ENCODE measurements at regions not wholly inside any gene's neighbourhood (a gene's known extent, or its start where the extent isn't known, plus 50 kb on each side); places are given as distances from the start of the nearest gene placed in this dataset.

DNA sequence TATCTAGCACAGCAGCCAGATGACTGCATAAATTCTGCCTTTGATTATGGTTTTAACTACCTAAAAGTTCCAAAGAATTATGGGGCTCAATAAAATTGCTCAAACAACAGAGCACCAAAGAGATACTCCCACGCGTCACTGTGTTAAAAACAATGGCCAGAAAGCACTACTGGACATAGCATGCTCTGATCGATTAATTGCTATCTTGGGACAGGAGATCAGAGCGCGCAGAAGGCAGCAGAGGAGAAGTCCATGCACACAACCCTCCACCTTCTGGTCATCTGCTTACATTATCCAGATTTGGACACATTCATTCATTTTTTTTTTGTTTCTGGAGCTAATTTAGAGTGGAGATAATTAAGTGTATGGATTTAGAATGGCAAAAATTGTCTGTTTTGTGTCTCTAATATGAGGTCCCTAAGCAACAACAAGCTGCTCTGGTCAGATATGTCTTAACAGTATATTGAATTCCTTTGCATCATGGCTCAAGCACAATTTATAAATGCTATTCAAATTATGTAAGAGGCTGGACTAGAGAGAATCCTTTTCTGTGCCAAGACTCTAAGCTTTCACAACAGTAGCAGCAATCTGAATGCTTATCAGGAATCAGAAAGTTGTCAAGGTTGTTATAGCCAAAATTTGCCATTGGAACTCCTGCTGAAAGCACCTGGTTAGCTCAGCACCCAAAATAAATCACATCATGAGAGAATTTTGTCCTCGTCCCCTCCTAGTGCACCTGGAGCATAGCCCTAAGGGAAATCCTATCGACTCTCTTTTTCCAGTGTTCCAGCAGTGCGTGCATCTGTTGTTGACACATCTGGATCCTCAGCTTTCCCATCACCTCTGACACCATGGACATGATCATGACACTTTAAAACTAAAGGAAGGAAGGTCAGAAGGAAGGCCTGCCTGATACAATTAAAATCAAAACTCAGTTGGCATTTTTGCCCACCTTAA, 98.6 kb upstream of the HMHB1 start:
- DNase-seq: no peak
- H3K4me3 ChIP-seq (ENCODE audit: low read length in 2 of 2): no peak overlapping the region
- no peaks in the 10 kb centered on the region for H3K9me3 ChIP-seq (ENCODE audit: control insufficient read depth in 1 of 2, low read length in 2 of 2)
- Mint-ChIP-seq H3K27ac (peak overlapping the region in 1 of 7 donors; percentile 43), H3K9me3 (no peaks in the 10 kb centered on the region), H3K4me1 (no peaks in the 10 kb centered on the region), H3K36me3 (no peaks in the 10 kb centered on the region), H3K27me3 (no peaks in the 10 kb centered on the region), H3K4me3 (no peak overlapping the region)
- H3K36me3 ChIP-seq (ENCODE audit: insufficient read depth, low read length): no peaks in the 10 kb centered on the region
- CTCF ChIA-PET (ENCODE audit: partially characterized antibody): no interaction called here
- H3K4me1 ChIP-seq (ENCODE audit: insufficient read depth, low read length): no peaks in the 10 kb centered on the region
- POLR2A ChIA-PET (ENCODE audit: partially characterized antibody): no interaction called here
- H3K27ac ChIP-seq (ENCODE audit: low read depth, low read length): no peak overlapping the region
- no peaks in the 10 kb centered on the region for H3K27me3 ChIP-seq (ENCODE audit: insufficient read depth, low read length)
- intact Hi-C loops (cut with micrococcal nuclease): no loop called here

DNA sequence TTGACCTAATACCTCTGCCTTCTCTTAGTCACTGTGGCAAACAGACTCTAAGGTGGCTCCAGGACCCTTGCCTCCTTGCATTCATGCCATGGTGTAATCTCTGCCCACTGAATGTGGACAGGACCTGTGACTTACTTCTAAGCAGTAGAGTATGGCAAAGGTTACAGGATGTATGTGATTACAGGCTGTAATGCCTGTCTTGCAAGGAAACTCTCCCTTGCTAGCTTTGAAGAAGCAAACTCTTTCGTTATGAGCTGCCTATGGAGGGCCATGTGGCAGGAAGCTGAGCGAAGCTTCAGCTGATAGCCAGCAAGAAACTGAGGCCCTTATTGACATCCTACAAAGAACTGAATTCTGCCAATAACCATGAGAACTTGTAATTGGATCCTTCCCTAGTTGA, 103.3 kb upstream of the HMHB1 start:
- no peaks in the 10 kb centered on the region for H3K4me1 ChIP-seq (ENCODE audit: insufficient read depth, low read length)
- POLR2A ChIA-PET (ENCODE audit: partially characterized antibody): no interaction called here

DNA sequence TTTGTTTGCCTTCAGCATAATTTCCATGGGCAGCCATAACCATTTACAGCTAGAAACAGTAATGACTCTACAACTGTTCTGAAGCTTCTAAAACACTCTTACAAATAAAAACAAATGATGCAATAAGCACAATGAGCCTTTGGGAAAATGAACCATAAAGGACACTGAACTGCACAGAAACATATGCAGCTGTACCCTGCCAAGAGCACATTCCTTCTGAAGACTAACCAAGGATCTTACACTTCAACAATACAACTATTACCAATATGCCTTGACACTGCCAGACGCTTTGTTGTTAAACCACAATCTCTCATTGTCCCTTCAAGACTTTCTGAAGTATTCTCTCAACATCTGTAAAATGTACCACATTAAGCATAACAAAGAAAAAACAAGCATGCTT, 104.2 kb upstream of the HMHB1 start:
- POLR2A ChIA-PET (ENCODE audit: partially characterized antibody): no interaction called here
- Histone ChIP-seq H3K4me3 (ENCODE audit: low read length in 2 of 2) (no peak overlapping the region), H3K9me3 (ENCODE audit: control insufficient read depth in 1 of 2, low read length in 2 of 2) (no peaks in the 10 kb centered on the region), H3K27ac (ENCODE audit: low read depth, low read length) (no peak overlapping the region), H3K27me3 (ENCODE audit: insufficient read depth, low read length) (no peaks in the 10 kb centered on the region), H3K36me3 (ENCODE audit: insufficient read depth, low read length) (no peaks in the 10 kb centered on the region), H3K4me1 (ENCODE audit: insufficient read depth, low read length) (no peaks in the 10 kb centered on the region)
- H3K27ac Mint-ChIP-seq: no peak overlapping the region
- H3K4me1 Mint-ChIP-seq: no peaks in the 10 kb centered on the region
- CTCF ChIA-PET (ENCODE audit: partially characterized antibody): interaction anchor here (0.5 kb wide), 1 partner anchor 650 kb away, joined by 3 read pairs; no protein-coding TSS in a partner anchor
- no peaks in the 10 kb centered on the region for H3K9me3 Mint-ChIP-seq
- DNase-seq: no peak
- no peaks in the 10 kb centered on the region for H3K36me3 Mint-ChIP-seq
- H3K4me3 Mint-ChIP-seq: no peak overlapping the region
- H3K27me3 Mint-ChIP-seq: no peaks in the 10 kb centered on the region
- intact Hi-C loops (cut with micrococcal nuclease): no loop called here

More for the DNA sequence above, 103.3 kb upstream of the HMHB1 start:
- Mint-ChIP-seq H3K4me1 (no peaks in the 10 kb centered on the region), H3K9me3 (no peaks in the 10 kb centered on the region), H3K4me3 (no peak overlapping the region), H3K27ac (no peak overlapping the region), H3K27me3 (no peaks in the 10 kb centered on the region), H3K36me3 (no peaks in the 10 kb centered on the region)
- no peak overlapping the region for H3K4me3 ChIP-seq (ENCODE audit: low read length in 2 of 2)
- no peaks in the 10 kb centered on the region for H3K36me3 ChIP-seq (ENCODE audit: insufficient read depth, low read length)
- no peaks in the 10 kb centered on the region for H3K9me3 ChIP-seq (ENCODE audit: control insufficient read depth in 1 of 2, low read length in 2 of 2)
- no peaks in the 10 kb centered on the region for H3K27me3 ChIP-seq (ENCODE audit: insufficient read depth, low read length)
- no peak for DNase-seq
- H3K27ac ChIP-seq (ENCODE audit: low read depth, low read length): no peak overlapping the region
- intact Hi-C loops (cut with micrococcal nuclease): no loop called here
- CTCF ChIA-PET (ENCODE audit: partially characterized antibody): no interaction called here

DNA sequence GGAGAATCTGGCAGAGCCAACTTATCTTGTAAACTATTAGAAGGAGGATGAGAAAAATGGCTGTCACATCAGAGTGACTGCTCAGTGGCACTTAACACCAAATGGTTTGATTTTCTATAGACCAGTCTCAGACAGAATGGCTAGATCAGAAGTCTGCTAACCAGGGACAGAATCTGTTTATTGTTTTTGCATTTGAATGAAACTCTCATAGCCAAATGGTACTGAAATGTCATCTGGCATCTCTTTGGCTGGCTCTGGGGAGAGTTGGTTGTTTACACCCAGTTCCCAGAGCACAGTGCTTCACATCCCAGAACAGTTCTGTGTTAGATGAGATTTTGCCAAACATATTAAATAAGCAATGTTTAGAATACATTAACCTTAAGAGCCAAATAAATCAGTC, 106.6 kb upstream of the HMHB1 start:
- no peak overlapping the region for H3K4me3 Mint-ChIP-seq
- Histone ChIP-seq H3K27ac (ENCODE audit: low read depth, low read length) (no peak overlapping the region), H3K27me3 (ENCODE audit: insufficient read depth, low read length) (no peaks in the 10 kb centered on the region), H3K4me1 (ENCODE audit: insufficient read depth, low read length) (no peaks in the 10 kb centered on the region), H3K4me3 (ENCODE audit: low read length in 2 of 2) (no peak overlapping the region), H3K36me3 (ENCODE audit: insufficient read depth, low read length) (no peaks in the 10 kb centered on the region), H3K9me3 (ENCODE audit: control insufficient read depth in 1 of 2, low read length in 2 of 2) (no peaks in the 10 kb centered on the region)
- DNase-seq: no peak
- no peaks in the 10 kb centered on the region for H3K9me3 Mint-ChIP-seq
- POLR2A ChIA-PET (ENCODE audit: partially characterized antibody): no interaction called here
- no peaks in the 10 kb centered on the region for H3K36me3 Mint-ChIP-seq
- intact Hi-C loops (cut with micrococcal nuclease): no loop called here
- H3K4me1 Mint-ChIP-seq: no peaks in the 10 kb centered on the region
- no peaks in the 10 kb centered on the region for H3K27me3 Mint-ChIP-seq
- CTCF ChIA-PET (ENCODE audit: partially characterized antibody): interaction anchor here (1.1 kb wide), 1 partner anchor 10 kb away, joined by 3 read pairs; no protein-coding TSS in a partner anchor
- H3K27ac Mint-ChIP-seq: no peak overlapping the region

DNA sequence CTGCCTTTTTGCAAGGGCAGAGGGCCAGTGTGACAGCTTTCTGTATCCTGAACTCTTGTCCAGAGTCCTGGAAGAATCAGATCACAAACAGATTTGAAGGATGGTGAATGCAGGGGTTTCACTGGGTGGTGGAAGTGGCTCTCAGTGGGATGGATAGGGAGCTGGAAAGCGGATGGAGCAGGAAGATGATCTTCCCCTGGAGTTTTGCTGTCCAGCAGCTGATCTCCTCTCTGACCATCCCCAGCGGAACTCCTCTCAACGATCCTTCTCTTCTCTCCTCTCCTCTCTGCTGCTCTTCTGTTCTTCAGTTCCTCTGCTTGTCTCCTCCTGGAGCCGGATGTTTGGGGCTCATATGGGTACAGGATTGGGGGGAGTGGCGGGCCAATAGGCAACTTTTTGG, 108.3 kb upstream of the HMHB1 start:
- no peak for DNase-seq
- Histone ChIP-seq H3K27ac (ENCODE audit: low read depth, low read length) (no peak overlapping the region), H3K9me3 (ENCODE audit: control insufficient read depth in 1 of 2, low read length in 2 of 2) (no peaks in the 10 kb centered on the region), H3K36me3 (ENCODE audit: insufficient read depth, low read length) (no peaks in the 10 kb centered on the region), H3K4me1 (ENCODE audit: insufficient read depth, low read length) (no peaks in the 10 kb centered on the region), H3K4me3 (ENCODE audit: low read length in 2 of 2) (no peak overlapping the region), H3K27me3 (ENCODE audit: insufficient read depth, low read length) (no peaks in the 10 kb centered on the region)
- Mint-ChIP-seq H3K4me1 (no peaks in the 10 kb centered on the region), H3K9me3 (no peaks in the 10 kb centered on the region), H3K27me3 (no peaks in the 10 kb centered on the region), H3K4me3 (no peak overlapping the region), H3K27ac (peak overlapping the region in 1 of 7 donors; percentile 33), H3K36me3 (no peaks in the 10 kb centered on the region)
- ChIA-PET POLR2A (ENCODE audit: partially characterized antibody) (no interaction called here), CTCF (ENCODE audit: partially characterized antibody) (no interaction called here)
- intact Hi-C loops (cut with micrococcal nuclease): no loop called here

DNA sequence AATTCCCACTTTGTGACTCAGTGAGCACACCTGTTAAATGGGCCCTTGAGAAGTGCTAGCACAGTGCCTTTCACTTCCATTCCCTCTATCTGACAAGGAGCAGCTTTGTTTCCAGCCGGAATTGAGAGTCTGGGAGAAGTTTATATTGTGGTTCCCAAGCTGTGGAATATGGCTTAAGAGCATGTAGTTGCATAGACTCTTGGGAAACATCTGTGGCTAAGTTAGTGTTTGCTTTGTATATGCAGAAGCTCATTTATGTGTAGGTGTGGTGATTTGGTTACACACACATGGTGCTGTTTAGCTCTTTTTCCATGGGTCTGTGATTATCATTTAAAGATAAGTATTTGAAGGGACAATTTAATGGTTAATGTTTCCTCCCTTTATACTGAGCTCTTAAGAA, 110.5 kb upstream of the HMHB1 start:
- no peaks in the 10 kb centered on the region for H3K9me3 ChIP-seq (ENCODE audit: control insufficient read depth in 1 of 2, low read length in 2 of 2)
- POLR2A ChIA-PET (ENCODE audit: partially characterized antibody): no interaction called here
- no peak overlapping the region for H3K27ac ChIP-seq (ENCODE audit: low read depth, low read length)
- no peaks in the 10 kb centered on the region for H3K36me3 ChIP-seq (ENCODE audit: insufficient read depth, low read length)
- DNase-seq: no peak
- no peak overlapping the region for H3K4me3 Mint-ChIP-seq
- H3K27ac Mint-ChIP-seq: no peak overlapping the region
- intact Hi-C loops (cut with micrococcal nuclease): no loop called here
- H3K4me1 Mint-ChIP-seq: no peaks in the 10 kb centered on the region
- H3K27me3 ChIP-seq (ENCODE audit: insufficient read depth, low read length): no peaks in the 10 kb centered on the region
- no peaks in the 10 kb centered on the region for H3K9me3 Mint-ChIP-seq
- H3K36me3 Mint-ChIP-seq: no peaks in the 10 kb centered on the region
- H3K27me3 Mint-ChIP-seq: no peaks in the 10 kb centered on the region
- H3K4me1 ChIP-seq (ENCODE audit: insufficient read depth, low read length): no peaks in the 10 kb centered on the region
- CTCF ChIA-PET (ENCODE audit: partially characterized antibody): no interaction called here
- no peak overlapping the region for H3K4me3 ChIP-seq (ENCODE audit: low read length in 2 of 2)

DNA sequence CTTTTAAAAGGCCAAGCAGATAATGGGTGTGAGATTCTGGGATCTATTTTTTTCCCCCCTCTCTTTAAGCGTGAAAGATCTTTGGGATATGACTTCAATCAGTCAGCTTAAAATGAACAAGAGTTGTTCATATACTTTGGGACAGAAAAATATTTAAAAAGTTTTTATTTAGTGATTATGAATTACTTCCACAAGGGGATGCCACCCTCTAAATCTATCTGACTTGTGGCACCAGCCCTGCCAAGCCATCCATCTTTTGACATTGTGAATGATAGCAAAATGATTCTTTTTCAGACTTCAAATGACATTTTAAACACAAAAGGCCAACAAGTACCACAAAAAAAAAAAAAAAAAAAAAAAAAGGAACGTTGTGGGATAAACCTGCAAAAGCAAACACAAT, 111.0 kb upstream of the HMHB1 start:
- ChIA-PET CTCF (ENCODE audit: partially characterized antibody) (no interaction called here), POLR2A (ENCODE audit: partially characterized antibody) (interaction anchor here (0.6 kb wide), 1 partner anchor 266 kb away, joined by 4 read pairs; no protein-coding TSS in a partner anchor)
- Mint-ChIP-seq H3K27me3 (peaks cover 0 to 2% of the 10 kb centered on the region in 2 donors), H3K9me3 (no peaks in the 10 kb centered on the region), H3K27ac (no peak overlapping the region), H3K4me1 (no peaks in the 10 kb centered on the region), H3K36me3 (no peaks in the 10 kb centered on the region), H3K4me3 (no peak overlapping the region)
- Histone ChIP-seq H3K4me1 (ENCODE audit: insufficient read depth, low read length) (no peaks in the 10 kb centered on the region), H3K27me3 (ENCODE audit: insufficient read depth, low read length) (no peaks in the 10 kb centered on the region), H3K36me3 (ENCODE audit: insufficient read depth, low read length) (no peaks in the 10 kb centered on the region), H3K4me3 (ENCODE audit: low read length in 2 of 2) (no peak overlapping the region), H3K27ac (ENCODE audit: low read depth, low read length) (no peak overlapping the region), H3K9me3 (ENCODE audit: control insufficient read depth in 1 of 2, low read length in 2 of 2) (no peaks in the 10 kb centered on the region)
- intact Hi-C loops (cut with micrococcal nuclease): no loop called here
- no peak for DNase-seq

Data from CD4-positive, alpha-beta memory T cell (primary cell).